GM12874 (cell line): ENCODE measurements at regions not wholly inside any gene's neighbourhood (a gene's known extent, or its start where the extent isn't known, plus 50 kb on each side); places are given as distances from the start of the nearest gene placed in this dataset.

Source experiments
- CTCF ChIP-seq: IDR thresholded peaks from 2 replicates; pipeline ENCODE4 v1.5.1; 2011; ENCODE audit warnings: low read depth, mild to moderate bottlenecking, control low read depth, low read length, moderate library complexity; ENCODE audit not compliant: insufficient read depth

GRCh38 chr2:71846669-71847291 lies 300.9 kb downstream of the CYP26B1 start:
- no peak for TF ChIP-seq CTCF

DNA sequence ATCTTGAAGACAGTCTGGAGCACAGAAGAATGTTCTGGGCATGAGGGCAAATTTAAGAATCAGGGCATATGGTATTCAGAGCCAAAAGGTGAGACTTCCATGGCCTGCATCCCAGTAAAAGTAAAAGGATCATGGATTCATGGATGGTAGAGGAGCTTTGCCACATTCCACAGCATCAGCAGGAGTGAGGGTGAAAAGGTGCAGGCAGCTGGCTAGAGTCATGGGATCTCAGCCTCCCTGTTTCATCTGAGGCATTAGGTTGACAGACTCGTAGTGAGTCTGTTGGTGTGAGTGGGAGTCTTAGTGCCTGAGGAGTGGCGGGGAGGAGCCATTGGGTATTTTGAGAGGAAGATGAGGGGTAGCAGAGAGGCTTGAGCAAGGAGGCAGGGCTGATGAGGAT lies 301.6 kb downstream of the CYP26B1 start:
- no peak for TF ChIP-seq CTCF

GRCh38 chr2:71844967-71845366 lies 302.7 kb downstream of the CYP26B1 start:
- no peak for TF ChIP-seq CTCF

DNA sequence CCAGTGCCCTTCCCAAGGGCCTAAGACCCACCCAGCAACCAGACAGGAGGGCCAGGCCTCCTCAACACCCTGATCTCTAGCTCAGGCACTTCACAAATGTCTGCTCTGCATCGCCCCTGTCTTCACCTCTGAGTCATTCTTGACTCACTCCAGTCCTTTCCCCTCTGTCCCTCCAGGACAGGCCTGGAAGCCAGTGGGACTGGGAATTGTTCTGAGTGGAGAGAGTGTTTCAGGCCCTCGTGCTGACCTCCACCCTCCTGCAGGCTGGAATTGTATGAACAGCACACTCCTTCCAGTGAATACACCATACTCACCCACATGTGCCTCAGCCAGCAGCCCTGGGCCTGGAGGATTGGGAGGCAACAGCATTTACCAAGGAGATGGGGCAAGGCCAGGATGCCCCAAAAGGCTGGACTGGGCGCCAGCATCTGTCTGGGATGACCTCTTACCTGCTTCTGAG lies 304.2 kb downstream of the CYP26B1 start:
- TF ChIP-seq CTCF = no peak

- no peak for TF ChIP-seq CTCF
Observed at GRCh38 chr2:71842744-71843143, 304.9 kb downstream of the CYP26B1 start.

DNA sequence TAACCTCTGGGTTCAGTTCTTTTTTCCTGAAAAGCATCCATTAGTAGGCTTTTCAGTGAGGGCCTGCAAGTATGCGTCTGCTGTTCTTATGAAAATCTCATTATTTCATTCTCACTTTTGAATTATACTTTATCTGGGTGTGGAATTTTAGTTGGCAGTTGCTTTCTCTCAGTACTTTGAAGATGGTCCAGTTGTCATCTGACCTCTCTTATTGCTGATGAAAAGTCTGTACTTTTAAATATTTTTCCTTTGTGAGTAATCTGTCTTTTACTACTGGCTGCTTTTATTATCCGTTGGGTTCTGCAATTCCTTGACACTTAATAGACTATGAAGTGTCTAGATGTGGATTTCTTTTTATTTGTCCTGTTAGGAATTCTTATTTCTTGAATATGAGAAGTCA lies 307.8 kb downstream of the CYP26B1 start:
- no peak for TF ChIP-seq CTCF

GRCh38 chr2:71834796-71835195 lies 312.9 kb downstream of the CYP26B1 start:
- TF ChIP-seq CTCF = no peak
